Astrocyte (in vitro differentiated cells and primary cell): ENCODE measurements at regions not wholly inside any gene's neighbourhood (a gene's known extent, or its start where the extent isn't known, plus 50 kb on each side); places are given as distances from the start of the nearest gene placed in this dataset.

Experiments used
- DNase-seq: peaks from one replicate; pipeline ENCODE4 v3.0.0-alpha.2; 2010; ENCODE audit warnings: low read depth
- FAIRE-seq: peaks from 2 replicates; lab custom pipeline; 2011; peaks lifted over from hg19 to GRCh38; lab: Jason Lieb, UNC
- H2AFZ ChIP-seq: 2 replicates; pipeline ENCODE4 v1.6.0; 2012; ENCODE audit warnings: low read depth, low read length, inconsistent platforms
- H3K27ac ChIP-seq: 2 replicates; pipeline ENCODE4 v1.5.1; 2011; ENCODE audit warnings: low read depth, low read length, inconsistent platforms
- H3K27me3 ChIP-seq: 2 replicates; pipeline ENCODE4 v1.6.0; 2011; ENCODE audit warnings: low read length, inconsistent platforms; ENCODE audit not compliant: insufficient read depth
- H3K36me3 ChIP-seq: 2 replicates; pipeline ENCODE4 v1.5.1; 2011; ENCODE audit warnings: low read length, inconsistent platforms; ENCODE audit not compliant: insufficient read depth
- H3K4me1 ChIP-seq: 2 replicates; pipeline ENCODE4 v1.5.1; 2011; ENCODE audit warnings: low read length, inconsistent platforms; ENCODE audit not compliant: insufficient read depth
- H3K4me2 ChIP-seq: 2 replicates; pipeline ENCODE4 v1.6.0; 2012; ENCODE audit warnings: low read length, inconsistent platforms
- H3K4me3 ChIP-seq: 2 replicates; pipeline ENCODE4 v1.5.1; 2011; ENCODE audit warnings: low read depth, mild to moderate bottlenecking, low read length, inconsistent platforms; ENCODE audit not compliant: insufficient read depth
- H3K79me2 ChIP-seq: 2 replicates; pipeline ENCODE4 v1.6.0; 2012; ENCODE audit warnings: mild to moderate bottlenecking, low read length, inconsistent platforms; ENCODE audit not compliant: insufficient read depth
- H3K9ac ChIP-seq: 2 replicates; pipeline ENCODE4 v1.6.0; 2012; ENCODE audit warnings: mild to moderate bottlenecking, low read length, inconsistent platforms
- H3K9me3 ChIP-seq: 2 replicates; pipeline ENCODE4 v1.5.1; 2012; ENCODE audit warnings: low read depth, mild to moderate bottlenecking, low read length, inconsistent platforms; ENCODE audit not compliant: insufficient read depth
- H4K20me1 ChIP-seq: 2 replicates; pipeline ENCODE4 v1.6.0; 2012; ENCODE audit warnings: low read length, inconsistent platforms; ENCODE audit not compliant: insufficient read depth
- H3K27ac Mint-ChIP-seq: one replicate; pipeline ENCODE4 v1.8.0; 2021; ENCODE audit warnings: mild to moderate bottlenecking, mixed read lengths; ENCODE audit not compliant: unreplicated experiment
- H3K27me3 Mint-ChIP-seq: one replicate; pipeline ENCODE4 v1.8.0; 2021; ENCODE audit warnings: low read depth, mixed read lengths; ENCODE audit not compliant: unreplicated experiment
- H3K36me3 Mint-ChIP-seq: one replicate; pipeline ENCODE4 v1.8.0; 2021; ENCODE audit warnings: low read depth, mixed read lengths; ENCODE audit not compliant: unreplicated experiment
- H3K4me1 Mint-ChIP-seq: one replicate; pipeline ENCODE4 v1.8.0; 2021; ENCODE audit warnings: low read depth, mixed read lengths; ENCODE audit not compliant: unreplicated experiment
- H3K4me3 Mint-ChIP-seq: one replicate; pipeline ENCODE4 v1.8.0; 2021; ENCODE audit warnings: mild to moderate bottlenecking, moderate library complexity, mixed read lengths; ENCODE audit not compliant: unreplicated experiment
- H3K9me3 Mint-ChIP-seq: one replicate; pipeline ENCODE4 v1.8.0; 2021; ENCODE audit warnings: mild to moderate bottlenecking, mixed read lengths; ENCODE audit not compliant: unreplicated experiment
- CTCF ChIP-seq: IDR thresholded peaks from 2 replicates; pipeline ENCODE4 v1.5.1; 2011; ENCODE audit warnings: low read depth, mild to moderate bottlenecking, inconsistent platforms, low read length, moderate library complexity; ENCODE audit not compliant: insufficient read depth
- EZH2 ChIP-seq: IDR thresholded peaks from 2 replicates; pipeline ENCODE4 v1.6.1; 2012; ENCODE audit warnings: mild to moderate bottlenecking, low read length, inconsistent platforms; ENCODE audit not compliant: insufficient read depth

- TF ChIP-seq EZH2 (no peak), CTCF (no peak)
- DNase-seq (no peak), FAIRE-seq (no peak)
- no peaks in the 10 kb centered on the region for H3K4me1 Mint-ChIP-seq
- Histone ChIP-seq H3K79me2 (no peaks in the 10 kb centered on the region), H3K27ac (no peak overlapping the region), H3K4me2 (no peak overlapping the region), H3K27me3 (no peaks in the 10 kb centered on the region), H4K20me1 (no peaks in the 10 kb centered on the region), H3K4me1 (no peaks in the 10 kb centered on the region), H3K9me3 (no peaks in the 10 kb centered on the region), H3K36me3 (no peaks in the 10 kb centered on the region), H2AFZ (no peak overlapping the region), H3K9ac (no peak overlapping the region), H3K4me3 (no peak overlapping the region)
- H3K9me3 Mint-ChIP-seq: peaks cover 14% of the 10 kb centered on the region
- peaks cover 6% of the 10 kb centered on the region for H3K36me3 Mint-ChIP-seq
- H3K27me3 Mint-ChIP-seq: no peaks in the 10 kb centered on the region
- no peak overlapping the region for H3K4me3 Mint-ChIP-seq
- H3K27ac Mint-ChIP-seq: no peak overlapping the region
These were observed 348.7 kb upstream of the GRAMD2B start for GRCh38 chr5:126074538-126074937.

- TF ChIP-seq EZH2: no peak
- TF ChIP-seq CTCF: no peak
These were observed 343.9 kb upstream of the GRAMD2B start for GRCh38 chr5:126079266-126079665.

GRCh38 chr5:126081209-126081608 is 342.0 kb upstream of the GRAMD2B start:
- no peak overlapping the region for H3K4me3 Mint-ChIP-seq
- Histone ChIP-seq H3K79me2 (no peaks in the 10 kb centered on the region), H3K36me3 (no peaks in the 10 kb centered on the region), H3K27me3 (no peaks in the 10 kb centered on the region), H3K4me3 (no peak overlapping the region), H3K4me1 (no peaks in the 10 kb centered on the region), H3K9me3 (peaks cover 7% of the 10 kb centered on the region), H3K9ac (no peak overlapping the region), H4K20me1 (no peaks in the 10 kb centered on the region), H3K27ac (no peak overlapping the region), H3K4me2 (no peak overlapping the region), H2AFZ (no peak overlapping the region)
- DNase-seq: no peak
- H3K27me3 Mint-ChIP-seq: no peaks in the 10 kb centered on the region
- peaks cover 4% of the 10 kb centered on the region for H3K36me3 Mint-ChIP-seq
- peaks cover 7% of the 10 kb centered on the region for H3K4me1 Mint-ChIP-seq
- TF ChIP-seq CTCF (no peak), EZH2 (no peak)
- no peak overlapping the region for H3K27ac Mint-ChIP-seq
- FAIRE-seq: no peak
- peaks cover 15% of the 10 kb centered on the region for H3K9me3 Mint-ChIP-seq

More at GRCh38 chr5:126079266-126079665, 343.9 kb upstream of the GRAMD2B start:
- Histone ChIP-seq H3K79me2 (no peaks in the 10 kb centered on the region), H3K9ac (no peak overlapping the region), H3K4me3 (no peak overlapping the region), H2AFZ (no peak overlapping the region), H3K4me2 (no peak overlapping the region), H3K27me3 (no peaks in the 10 kb centered on the region), H3K36me3 (no peaks in the 10 kb centered on the region), H4K20me1 (no peaks in the 10 kb centered on the region), H3K27ac (no peak overlapping the region), H3K9me3 (peaks cover 7% of the 10 kb centered on the region), H3K4me1 (no peaks in the 10 kb centered on the region)
- peak overlapping the region; percentile 62 for H3K27ac Mint-ChIP-seq
- no peak for DNase-seq
- no peaks in the 10 kb centered on the region for H3K27me3 Mint-ChIP-seq
- no peak overlapping the region for H3K4me3 Mint-ChIP-seq
- FAIRE-seq: no peak
- peaks cover 7% of the 10 kb centered on the region for H3K4me1 Mint-ChIP-seq
- H3K9me3 Mint-ChIP-seq: peaks cover 17% of the 10 kb centered on the region
- H3K36me3 Mint-ChIP-seq: peaks cover 5% of the 10 kb centered on the region
